ENCODE measurements at regions not wholly inside any gene's neighbourhood (a gene's known extent, or its start where the extent isn't known, plus 50 kb on each side); places are given as distances from the start of the nearest gene placed in this dataset.

- intact Hi-C loops (cut with DNase I, micrococcal nuclease): no loop called here
- ATAC-seq: no peak
- peaks cover 10% of the 10 kb centered on the region for H3K27me3 Mint-ChIP-seq
- no peak overlapping the region for H3K4me3 Mint-ChIP-seq
- no peak overlapping the region for H3K27ac Mint-ChIP-seq
- H3K9me3 Mint-ChIP-seq (ENCODE audit: low read depth): no peaks in the 10 kb centered on the region
- peaks cover 8% of the 10 kb centered on the region for H3K4me1 Mint-ChIP-seq
- CTCF ChIA-PET: interaction anchor here (0.6 to 1.6 kb wide), 4 partner anchors 12 to 1397 kb away, joined by 3 to 4 read pairs (median 3); no protein-coding TSS in a partner anchor
- no peak for DNase-seq
- H3K36me3 Mint-ChIP-seq (ENCODE audit: low read depth): no peaks in the 10 kb centered on the region
- POLR2A ChIA-PET: no interaction called here
Observed at GRCh38 chr2:63658176-63658968, 69.6 kb downstream of the MDH1 start.

- H3K36me3 Mint-ChIP-seq (ENCODE audit: low read depth): no peaks in the 10 kb centered on the region
- H3K27me3 Mint-ChIP-seq: peaks cover 12% of the 10 kb centered on the region
- H3K27ac Mint-ChIP-seq: no peak overlapping the region
- peaks cover 6% of the 10 kb centered on the region for H3K4me1 Mint-ChIP-seq
- CTCF ChIA-PET: interaction anchor here (0.6 to 1.6 kb wide), 4 partner anchors 19 to 1060 kb away, joined by 3 read pairs; no protein-coding TSS in a partner anchor
- ATAC-seq: no peak
- no peak for DNase-seq
- intact Hi-C loops (cut with DNase I, micrococcal nuclease): no loop called here
- POLR2A ChIA-PET: no interaction called here
- H3K9me3 Mint-ChIP-seq (ENCODE audit: low read depth): peaks cover 1% of the 10 kb centered on the region
- no peak overlapping the region for H3K4me3 Mint-ChIP-seq
Observed at GRCh38 chr2:63660060-63660459, 71.3 kb downstream of the MDH1 start.

- Mint-ChIP-seq H3K4me1 (peaks cover 4% of the 10 kb centered on the region), H3K27ac (no peak overlapping the region), H3K27me3 (peaks cover 12% of the 10 kb centered on the region), H3K9me3 (ENCODE audit: low read depth) (peaks cover 1% of the 10 kb centered on the region), H3K36me3 (ENCODE audit: low read depth) (no peaks in the 10 kb centered on the region), H3K4me3 (no peak overlapping the region)
- peak; percentile 19 for ATAC-seq
- no peak for DNase-seq
- ChIA-PET CTCF (interaction anchor here (0.6 to 1.7 kb wide), 2 partner anchors 16 to 1203 kb away, joined by 3 to 7 read pairs; no protein-coding TSS in a partner anchor), POLR2A (interaction anchor here (0.8 kb wide), 1 partner anchor 1821 kb away, joined by 6 read pairs; no protein-coding TSS in a partner anchor)
- intact Hi-C loops (cut with DNase I, micrococcal nuclease): no loop called here
Observed at GRCh38 chr2:63661076-63661475, 72.3 kb downstream of the MDH1 start.

- Mint-ChIP-seq H3K27ac (no peak overlapping the region), H3K4me1 (peaks cover 4% of the 10 kb centered on the region), H3K9me3 (ENCODE audit: low read depth) (peaks cover 1% of the 10 kb centered on the region), H3K36me3 (ENCODE audit: low read depth) (no peaks in the 10 kb centered on the region), H3K4me3 (no peak overlapping the region), H3K27me3 (peaks cover 10% of the 10 kb centered on the region)
- intact Hi-C loops (cut with DNase I, micrococcal nuclease): no loop called here
- DNase-seq (no peak), ATAC-seq (no peak)
- CTCF ChIA-PET: interaction anchor here (1.7 kb wide), 1 partner anchor 15 kb away, joined by 7 read pairs; no protein-coding TSS in a partner anchor
- POLR2A ChIA-PET: interaction anchor here (0.6 to 0.8 kb wide), 2 partner anchors 1732 to 1822 kb away, joined by 3 to 6 read pairs; no protein-coding TSS in a partner anchor
Observed at GRCh38 chr2:63662028-63662804, 73.5 kb downstream of the MDH1 start.

GRCh38 chr2:63663013-63663864 is 74.5 kb downstream of the MDH1 start:
- CTCF ChIA-PET: interaction anchor here (1.7 kb wide), 1 partner anchor 14 kb away, joined by 7 read pairs; no protein-coding TSS in a partner anchor
- POLR2A ChIA-PET: no interaction called here
- Mint-ChIP-seq H3K4me1 (peaks cover 4% of the 10 kb centered on the region), H3K27ac (no peak overlapping the region), H3K27me3 (peaks cover 10% of the 10 kb centered on the region), H3K36me3 (ENCODE audit: low read depth) (no peaks in the 10 kb centered on the region), H3K9me3 (ENCODE audit: low read depth) (peaks cover 1% of the 10 kb centered on the region), H3K4me3 (no peak overlapping the region)
- DNase-seq (no peak), ATAC-seq (no peak)
- intact Hi-C loops (cut with DNase I, micrococcal nuclease): no loop called here

- H3K27me3 Mint-ChIP-seq: peaks cover 15% of the 10 kb centered on the region
- peaks cover 4% of the 10 kb centered on the region for H3K4me1 Mint-ChIP-seq
- H3K36me3 Mint-ChIP-seq (ENCODE audit: low read depth): no peaks in the 10 kb centered on the region
- ATAC-seq (no peak), DNase-seq (no peak)
- no peak overlapping the region for H3K4me3 Mint-ChIP-seq
- ChIA-PET CTCF (no interaction called here), POLR2A (no interaction called here)
- intact Hi-C loops (cut with DNase I, micrococcal nuclease): no loop called here
- peaks cover 1% of the 10 kb centered on the region for H3K9me3 Mint-ChIP-seq (ENCODE audit: low read depth)
- no peak overlapping the region for H3K27ac Mint-ChIP-seq
Observed at GRCh38 chr2:63665091-63665490, 76.3 kb downstream of the MDH1 start.

- DNase-seq: no peak
- Mint-ChIP-seq H3K36me3 (ENCODE audit: low read depth) (no peaks in the 10 kb centered on the region), H3K9me3 (ENCODE audit: low read depth) (peaks cover 1% of the 10 kb centered on the region), H3K27ac (no peak overlapping the region), H3K4me1 (peaks cover 4% of the 10 kb centered on the region), H3K27me3 (peaks cover 20% of the 10 kb centered on the region), H3K4me3 (no peak overlapping the region)
- ATAC-seq: no peak
- ChIA-PET CTCF (interaction anchor here (1.3 kb wide), 1 partner anchor 12 kb away, joined by 3 read pairs; no protein-coding TSS in a partner anchor), POLR2A (no interaction called here)
- intact Hi-C loops (cut with DNase I, micrococcal nuclease): no loop called here
Observed at GRCh38 chr2:63665846-63666475, 77.2 kb downstream of the MDH1 start.

GRCh38 chr2:63667132-63667700 is 78.5 kb downstream of the MDH1 start:
- peaks cover 4% of the 10 kb centered on the region for H3K4me1 Mint-ChIP-seq
- peaks cover 1% of the 10 kb centered on the region for H3K9me3 Mint-ChIP-seq (ENCODE audit: low read depth)
- no peak overlapping the region for H3K4me3 Mint-ChIP-seq
- ATAC-seq: no peak
- POLR2A ChIA-PET: interaction anchor here (0.6 kb wide), 1 partner anchor 78 kb away, joined by 3 read pairs; the partner anchor contains the start of gene MDH1
- DNase-seq: no peak
- no peaks in the 10 kb centered on the region for H3K36me3 Mint-ChIP-seq (ENCODE audit: low read depth)
- intact Hi-C loops (cut with DNase I, micrococcal nuclease): no loop called here
- H3K27me3 Mint-ChIP-seq: peaks cover 21% of the 10 kb centered on the region
- CTCF ChIA-PET: interaction anchor here (1.3 kb wide), 1 partner anchor 13 kb away, joined by 3 read pairs; no protein-coding TSS in a partner anchor
- no peak overlapping the region for H3K27ac Mint-ChIP-seq

GRCh38 chr2:63668000-63668399 is 79.2 kb downstream of the MDH1 start:
- ATAC-seq: no peak

GRCh38 chr2:63668466-63668865 is 79.7 kb downstream of the MDH1 start:
- ATAC-seq (no peak), DNase-seq (no peak)
- Mint-ChIP-seq H3K27me3 (peaks cover 23% of the 10 kb centered on the region), H3K4me3 (no peak overlapping the region), H3K27ac (no peak overlapping the region), H3K4me1 (peaks cover under 1% of the 10 kb centered on the region), H3K36me3 (ENCODE audit: low read depth) (no peaks in the 10 kb centered on the region), H3K9me3 (ENCODE audit: low read depth) (peaks cover 1% of the 10 kb centered on the region)
- CTCF ChIA-PET: no interaction called here
- POLR2A ChIA-PET: interaction anchor here (0.6 kb wide), 1 partner anchor 478 kb away, joined by 4 read pairs; no protein-coding TSS in a partner anchor
- intact Hi-C loops (cut with DNase I, micrococcal nuclease): no loop called here

More at GRCh38 chr2:63668000-63668399, 79.2 kb downstream of the MDH1 start:
- CTCF ChIA-PET: no interaction called here
- Mint-ChIP-seq H3K9me3 (ENCODE audit: low read depth) (peaks cover 1% of the 10 kb centered on the region), H3K4me3 (no peak overlapping the region), H3K27ac (no peak overlapping the region), H3K27me3 (peaks cover 19% of the 10 kb centered on the region), H3K36me3 (ENCODE audit: low read depth) (no peaks in the 10 kb centered on the region), H3K4me1 (peaks cover 4% of the 10 kb centered on the region)
- POLR2A ChIA-PET: no interaction called here
- intact Hi-C loops (cut with DNase I, micrococcal nuclease): no loop called here
- DNase-seq: no peak

Data from activated CD4-positive, alpha-beta T cell treated with anti-CD3 and anti-CD28 coated beads for 36 hours (primary cell).